GM13977 (cell line): ENCODE measurements at regions not wholly inside any gene's neighbourhood (a gene's known extent, or its start where the extent isn't known, plus 50 kb on each side); places are given as distances from the start of the nearest gene placed in this dataset.
"Not testable (repeated sequence)": the region's sequence is repeated elsewhere in the genome, so short reads cannot be mapped to it uniquely, and the experiment has no call there.

Experiments
- DNase-seq: peaks from one replicate; pipeline ENCODE4 v3.0.0; 2012; ENCODE audit warnings: low spot score
- in situ Hi-C: fragments of 300-500 bp; cut with MboI; formaldehyde crosslinking; loops from one replicate; pipeline ENCODE4 v1.12.0; 2022; ENCODE audit warnings: low sequenced_read_pairs, low pct_unique_long_range_greater_than_20kb, mixed read lengths, inconsistent platforms; ENCODE audit not compliant: unreplicated experiment
- TF ChIP-seq, protein P1 (sequence below): IDR thresholded peaks from 2 replicates; pipeline ENCODE4 v1.5.1; 2012; ENCODE audit warnings: mild to moderate bottlenecking, control low read depth; ENCODE audit not compliant: insufficient read depth; ENCODE audit errors: extremely low read depth, missing control alignments

DNA sequence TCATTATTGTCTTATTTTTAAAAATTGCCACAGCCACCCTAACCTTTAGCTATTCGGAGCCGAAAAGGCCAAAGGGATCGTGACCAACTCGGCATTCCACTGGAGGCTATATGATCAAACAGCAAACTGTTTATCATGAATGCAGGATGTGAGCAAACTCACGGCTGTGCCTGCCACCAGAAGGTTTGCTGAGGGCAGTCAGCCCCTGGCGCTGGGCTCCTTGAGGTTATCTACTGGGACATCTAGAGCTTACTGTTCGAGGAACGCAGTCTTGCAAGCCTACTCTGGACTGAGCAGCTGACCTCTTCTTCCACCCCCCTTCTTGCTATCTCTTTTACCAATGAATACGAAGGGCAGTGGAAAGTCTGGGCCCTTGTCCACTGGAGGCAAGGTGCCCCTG, 231.5 kb upstream of the TARS1 start:
- no peak for DNase-seq
- in situ Hi-C loops = no loop called here
- TF ChIP-seq, protein P1, sequence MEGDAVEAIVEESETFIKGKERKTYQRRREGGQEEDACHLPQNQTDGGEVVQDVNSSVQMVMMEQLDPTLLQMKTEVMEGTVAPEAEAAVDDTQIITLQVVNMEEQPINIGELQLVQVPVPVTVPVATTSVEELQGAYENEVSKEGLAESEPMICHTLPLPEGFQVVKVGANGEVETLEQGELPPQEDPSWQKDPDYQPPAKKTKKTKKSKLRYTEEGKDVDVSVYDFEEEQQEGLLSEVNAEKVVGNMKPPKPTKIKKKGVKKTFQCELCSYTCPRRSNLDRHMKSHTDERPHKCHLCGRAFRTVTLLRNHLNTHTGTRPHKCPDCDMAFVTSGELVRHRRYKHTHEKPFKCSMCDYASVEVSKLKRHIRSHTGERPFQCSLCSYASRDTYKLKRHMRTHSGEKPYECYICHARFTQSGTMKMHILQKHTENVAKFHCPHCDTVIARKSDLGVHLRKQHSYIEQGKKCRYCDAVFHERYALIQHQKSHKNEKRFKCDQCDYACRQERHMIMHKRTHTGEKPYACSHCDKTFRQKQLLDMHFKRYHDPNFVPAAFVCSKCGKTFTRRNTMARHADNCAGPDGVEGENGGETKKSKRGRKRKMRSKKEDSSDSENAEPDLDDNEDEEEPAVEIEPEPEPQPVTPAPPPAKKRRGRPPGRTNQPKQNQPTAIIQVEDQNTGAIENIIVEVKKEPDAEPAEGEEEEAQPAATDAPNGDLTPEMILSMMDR = no peak

DNA sequence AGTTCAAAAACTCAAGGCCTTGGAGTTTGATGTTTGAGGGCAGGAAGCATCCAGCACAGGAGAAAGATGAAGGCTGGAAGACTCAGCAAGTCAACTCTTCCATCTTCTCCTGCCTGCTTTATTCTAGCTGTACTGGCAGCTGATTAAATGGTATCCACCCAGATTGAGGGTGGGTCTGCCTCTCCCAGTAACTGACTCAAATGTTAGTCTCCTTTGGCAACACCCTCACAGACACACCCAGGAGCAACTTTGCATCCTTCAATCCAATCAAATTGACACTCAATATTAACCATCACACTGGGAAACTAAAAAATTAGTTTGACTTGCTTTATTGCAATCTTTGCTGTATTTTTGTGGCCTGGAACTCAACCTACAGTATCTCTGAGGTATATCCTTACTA, 230.5 kb upstream of the TARS1 start:
- in situ Hi-C loops, DNase-seq: not testable (repeated sequence)

DNA sequence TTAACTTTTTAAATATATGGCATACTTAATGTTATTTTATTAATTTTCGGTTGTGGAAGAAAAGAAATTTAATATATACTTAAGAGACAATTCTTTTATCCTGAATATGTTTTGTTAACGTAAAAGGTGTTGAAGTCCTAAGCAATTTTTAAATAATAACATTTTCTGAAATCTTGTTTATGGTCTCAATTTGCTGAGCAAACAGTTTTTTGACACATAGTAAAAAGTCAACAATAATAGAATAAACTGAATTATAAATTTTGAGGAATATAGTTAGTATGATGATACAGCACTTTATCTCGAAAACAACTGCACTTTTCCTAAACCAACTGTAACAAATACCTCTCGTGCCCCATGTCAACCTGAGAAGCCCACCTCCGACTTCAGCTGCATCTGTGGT, 229.8 kb upstream of the TARS1 start:
- in situ Hi-C loops = no loop called here
- TF ChIP-seq, protein P1 = no peak
- DNase-seq = no peak

DNA sequence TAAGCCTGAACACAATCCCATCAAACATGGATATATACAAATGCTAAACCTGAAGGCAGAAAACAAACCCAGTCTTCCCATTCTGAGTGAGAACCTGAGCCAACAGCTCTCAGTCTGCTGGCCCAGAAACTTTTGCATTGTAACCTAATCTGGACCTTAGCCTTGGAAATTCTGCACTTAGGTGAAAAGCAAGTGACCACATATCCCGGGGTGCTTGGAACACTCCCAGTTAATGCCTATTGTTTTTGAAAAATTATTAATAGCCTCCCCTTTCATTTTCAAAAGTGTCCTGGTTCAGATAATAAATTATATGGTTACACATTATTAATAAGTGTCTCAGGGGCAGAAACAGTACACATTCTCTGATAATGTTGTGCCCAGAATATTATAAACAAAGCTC, 228.3 kb upstream of the TARS1 start:
- TF ChIP-seq, protein P1 = no peak
- no peak for DNase-seq
- in situ Hi-C loops = no loop called here

DNA sequence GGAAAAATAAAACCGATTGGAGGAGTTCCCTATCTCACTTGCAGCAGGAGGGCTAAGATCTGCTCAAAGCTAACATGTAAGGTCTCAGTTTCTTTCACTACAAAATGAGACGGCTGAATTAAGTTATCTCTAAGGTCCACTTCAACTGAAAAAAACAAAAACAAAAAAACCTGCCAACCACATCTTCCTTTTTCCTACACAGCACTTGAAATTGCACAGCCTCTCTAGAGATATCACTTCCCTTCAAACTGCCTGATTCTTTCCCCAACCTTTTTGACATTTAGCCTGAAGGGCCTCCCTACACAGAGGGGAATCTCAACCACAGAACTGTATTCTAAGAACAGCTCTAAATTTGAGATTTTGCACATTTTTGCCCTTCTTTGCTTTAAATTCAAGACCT, 227.9 kb upstream of the TARS1 start:
- in situ Hi-C loops = no loop called here
- DNase-seq = no peak
- TF ChIP-seq, protein P1 = no peak

DNA sequence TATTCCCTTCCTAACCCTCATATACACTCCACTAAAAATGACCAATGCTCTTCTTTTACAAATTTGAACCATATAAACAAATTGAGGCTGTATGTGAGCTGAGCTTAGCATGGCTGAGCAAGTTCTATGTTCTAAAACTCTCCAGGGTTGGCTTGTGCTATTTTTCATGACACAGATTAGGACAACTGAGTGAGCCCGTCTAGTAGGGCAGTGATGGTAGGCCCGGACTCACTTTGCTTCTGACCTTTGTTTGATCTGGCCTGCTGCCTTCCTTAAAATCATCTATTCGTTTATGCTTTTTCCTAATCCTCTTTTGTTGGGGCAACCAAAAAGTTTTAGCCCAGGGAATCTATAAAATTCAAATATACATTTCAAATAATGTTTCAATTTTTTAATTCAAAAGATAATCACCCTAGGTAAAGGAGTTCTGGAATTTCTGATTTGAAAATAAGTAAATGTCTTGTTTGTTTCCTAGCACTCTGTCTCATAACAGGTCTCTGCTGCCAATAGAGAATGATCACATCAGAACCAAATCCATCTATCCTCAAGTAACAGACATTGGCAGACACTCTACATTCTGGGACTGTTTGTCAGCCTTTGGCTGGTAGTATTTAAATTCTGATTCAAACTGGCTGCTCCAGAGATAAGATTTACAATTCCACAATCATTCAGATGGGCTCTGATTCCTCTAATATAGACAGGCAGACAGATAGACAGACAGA, 217.0 kb upstream of the TARS1 start:
- in situ Hi-C loops = no loop called here
- TF ChIP-seq, protein P1 = no peak
- no peak for DNase-seq

DNA sequence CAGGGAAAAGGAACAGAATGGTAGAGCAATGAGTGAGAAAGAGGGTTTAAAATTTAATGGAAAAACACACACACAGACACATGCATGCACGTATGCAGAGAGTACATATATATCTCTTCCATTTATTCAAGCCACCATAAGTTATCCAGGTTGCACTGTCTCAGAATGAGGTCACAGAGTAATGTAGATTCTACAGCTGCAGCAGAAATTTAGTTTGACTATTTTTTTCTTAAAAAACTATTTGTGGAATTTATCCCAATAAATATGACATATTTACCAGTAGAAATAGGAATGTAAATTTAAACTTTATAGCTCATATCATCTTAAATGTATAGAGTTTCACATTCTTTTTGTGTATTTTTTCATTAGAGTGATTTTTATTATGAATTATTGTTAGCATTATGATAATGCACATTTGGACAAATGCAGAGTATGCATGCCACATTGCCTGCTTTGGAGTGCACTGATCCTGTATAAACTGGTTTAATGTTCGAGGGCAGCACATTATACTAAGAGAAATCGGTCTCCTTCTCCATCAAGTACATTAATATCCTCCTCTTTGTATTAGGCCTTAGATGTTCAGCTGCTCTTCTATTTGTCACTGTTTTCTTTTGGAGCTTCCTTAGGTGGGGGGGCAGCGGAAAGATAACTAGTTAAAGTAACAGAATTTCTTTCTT, 216.3 kb upstream of the TARS1 start:
- in situ Hi-C loops = no loop called here
- TF ChIP-seq, protein P1 = no peak
- DNase-seq = no peak
